ENCODE measurements at regions not wholly inside any gene's neighbourhood (a gene's known extent, or its start where the extent isn't known, plus 50 kb on each side); places are given as distances from the start of the nearest gene placed in this dataset.

GRCh38 chr12:77362509-77363210, 297.3 kb upstream of the E2F7 start (continued):
- TF ChIP-seq ZNF277 (CRISPR knock-in tag; IDR thresholded peaks at IDR 0.05; ENCODE audit: borderline replicate concordance): no peak
- no peak for TF ChIP-seq ARID1B (IDR thresholded peaks at IDR 0.05)
- no peak for TF ChIP-seq NCOA2 (IDR thresholded peaks at IDR 0.05; ENCODE audit: partially characterized antibody in 2 of 2)
- no peak for TF ChIP-seq RAD21 (CRISPR knock-in tag; conservative IDR thresholded peaks at IDR 0.05 in 1 of 2, IDR thresholded peaks at IDR 0.05 in 1 of 2)
- no peak for TF ChIP-seq HCFC1 (IDR thresholded peaks at IDR 0.05; ENCODE audit: low read depth, low read length)
- no peak for TF ChIP-seq NR2C1 (IDR thresholded peaks at IDR 0.05)
- no peak for TF ChIP-seq NR2C1 (tag; IDR thresholded peaks at IDR 0.05)
- TF ChIP-seq ARNT (IDR thresholded peaks at IDR 0.05): no peak
- no peak for TF ChIP-seq KLF16 (IDR thresholded peaks at IDR 0.05)
- no peak for TF ChIP-seq RBBP5 (IDR thresholded peaks at IDR 0.05; ENCODE audit: borderline replicate concordance, insufficient read depth, low read length, poor library complexity, severe bottlenecking)
- no peak for TF ChIP-seq ILK (tag; IDR thresholded peaks at IDR 0.05; ENCODE audit: borderline replicate concordance, low read depth)
